Kasumi-1 (cell line): ENCODE measurements at regions not wholly inside any gene's neighbourhood (a gene's known extent, or its start where the extent isn't known, plus 50 kb on each side); places are given as distances from the start of the nearest gene placed in this dataset.
"Not testable (repeated sequence)": the region's sequence is repeated elsewhere in the genome, so short reads cannot be mapped to it uniquely, and the experiment has no call there.

Source experiments
- DNase-seq, 2 experiments: peaks; one replicate each; lab custom pipeline; 2025; lab: John Stamatoyannopoulos, UW

- no peak for DNase-seq
Measured at GRCh38 chr6:113668641-113669408, 188.3 kb upstream of the MARCKS start.

- no peak for DNase-seq
Measured at GRCh38 chr6:113669606-113670005, 187.5 kb upstream of the MARCKS start.

GRCh38 chr6:113671421-113671820 lies 185.7 kb upstream of the MARCKS start:
- peak; percentile 44 to 47 for DNase-seq

GRCh38 chr6:113672491-113673149 lies 184.5 kb upstream of the MARCKS start:
- no peak for DNase-seq

GRCh38 chr6:113674075-113674474 lies 183.1 kb upstream of the MARCKS start:
- DNase-seq: no peak

- no peak for DNase-seq
Measured at GRCh38 chr6:113676057-113676456, 181.1 kb upstream of the MARCKS start.

GRCh38 chr6:113676968-113677367 lies 180.2 kb upstream of the MARCKS start:
- DNase-seq: no peak

GRCh38 chr6:113679051-113679450 lies 178.1 kb upstream of the MARCKS start:
- DNase-seq: no peak

GRCh38 chr6:113680301-113680700 lies 176.8 kb upstream of the MARCKS start:
- DNase-seq: no peak

- no peak for DNase-seq
Measured at GRCh38 chr6:113683968-113684367, 173.2 kb upstream of the MARCKS start.

- no peak for DNase-seq
Measured at GRCh38 chr6:113684382-113684901, 172.7 kb upstream of the MARCKS start.

GRCh38 chr6:113686049-113686448 lies 171.1 kb upstream of the MARCKS start:
- DNase-seq: no peak

- not testable (repeated sequence) for DNase-seq
Measured at GRCh38 chr6:113689620-113690019, 167.5 kb upstream of the MARCKS start.

- no peak for DNase-seq
Measured at GRCh38 chr6:113690281-113691259, 166.6 kb upstream of the MARCKS start.

- no peak for DNase-seq
Measured at GRCh38 chr6:113691260-113691656, 165.9 kb upstream of the MARCKS start.

GRCh38 chr6:113693851-113694250 lies 163.3 kb upstream of the MARCKS start:
- DNase-seq: no peak

- no peak for DNase-seq
Measured at GRCh38 chr6:113694278-113695077, 162.7 kb upstream of the MARCKS start.

- DNase-seq: peak in 1 of 2 experiments; percentile 16
Measured at GRCh38 chr6:113695516-113695915, 161.6 kb upstream of the MARCKS start.

GRCh38 chr6:113696960-113697359 lies 160.2 kb upstream of the MARCKS start:
- DNase-seq: no peak

GRCh38 chr6:113697632-113698410 lies 159.3 kb upstream of the MARCKS start:
- DNase-seq: peak; percentile 27 to 31
